ENCODE measurements at regions not wholly inside any gene's neighbourhood (a gene's known extent, or its start where the extent isn't known, plus 50 kb on each side); places are given as distances from the start of the nearest gene placed in this dataset.

GRCh38 chr2:104702031-104702850, 151.7 kb upstream of the POU3F3 start:
- Histone ChIP-seq H3K4me2 (ENCODE audit: low read length) (no peak overlapping the region), H3K27me3 (ENCODE audit: control insufficient read depth, insufficient read depth, low read length) (no peaks in the 10 kb centered on the region), H3K27ac (no peak overlapping the region), H3K9me3 (ENCODE audit: control insufficient read depth, low read length) (no peaks in the 10 kb centered on the region), H3K4me3 (ENCODE audit: low read depth, low read length) (no peak overlapping the region), H2AFZ (no peak overlapping the region), H3K79me2 (no peaks in the 10 kb centered on the region), H3K4me1 (no peaks in the 10 kb centered on the region), H3K36me3 (ENCODE audit: control insufficient read depth, insufficient read depth, low read length) (no peaks in the 10 kb centered on the region), H3K9ac (no peak overlapping the region)
- no peak for TF ChIP-seq CTCF (IDR thresholded peaks at IDR 0.05)

GRCh38 chr2:104703669-104704068, 150.2 kb upstream of the POU3F3 start:
- Histone ChIP-seq H3K79me2 (no peaks in the 10 kb centered on the region), H3K27ac (no peak overlapping the region), H3K9me3 (ENCODE audit: control insufficient read depth, low read length) (no peaks in the 10 kb centered on the region), H3K4me3 (ENCODE audit: low read depth, low read length) (no peak overlapping the region), H3K36me3 (ENCODE audit: control insufficient read depth, insufficient read depth, low read length) (no peaks in the 10 kb centered on the region), H2AFZ (no peak overlapping the region), H3K27me3 (ENCODE audit: control insufficient read depth, insufficient read depth, low read length) (no peaks in the 10 kb centered on the region), H3K4me1 (no peaks in the 10 kb centered on the region), H3K9ac (no peak overlapping the region), H3K4me2 (ENCODE audit: low read length) (no peak overlapping the region)
- TF ChIP-seq CTCF (IDR thresholded peaks at IDR 0.05) = no peak

GRCh38 chr2:104704496-104705245, 149.2 kb upstream of the POU3F3 start:
- Histone ChIP-seq H3K27ac (no peak overlapping the region), H3K4me3 (ENCODE audit: low read depth, low read length) (no peak overlapping the region), H3K4me2 (ENCODE audit: low read length) (no peak overlapping the region), H3K27me3 (ENCODE audit: control insufficient read depth, insufficient read depth, low read length) (no peaks in the 10 kb centered on the region), H3K9ac (no peak overlapping the region), H3K9me3 (ENCODE audit: control insufficient read depth, low read length) (no peaks in the 10 kb centered on the region), H3K4me1 (no peaks in the 10 kb centered on the region), H3K36me3 (ENCODE audit: control insufficient read depth, insufficient read depth, low read length) (no peaks in the 10 kb centered on the region), H3K79me2 (no peaks in the 10 kb centered on the region), H2AFZ (no peak overlapping the region)
- no peak for TF ChIP-seq CTCF (IDR thresholded peaks at IDR 0.05)

GRCh38 chr2:104707056-104707455, 146.9 kb upstream of the POU3F3 start:
- no peaks in the 10 kb centered on the region for H3K9me3 ChIP-seq (ENCODE audit: control insufficient read depth, low read length)
- no peaks in the 10 kb centered on the region for H3K27me3 ChIP-seq (ENCODE audit: control insufficient read depth, insufficient read depth, low read length)
- H3K36me3 ChIP-seq (ENCODE audit: control insufficient read depth, insufficient read depth, low read length) = no peaks in the 10 kb centered on the region
- H3K79me2 ChIP-seq = no peaks in the 10 kb centered on the region
- H3K9ac ChIP-seq = no peak overlapping the region
- TF ChIP-seq CTCF (IDR thresholded peaks at IDR 0.05) = no peak
- no peak overlapping the region for H3K4me3 ChIP-seq (ENCODE audit: low read depth, low read length)
- no peaks in the 10 kb centered on the region for H3K4me1 ChIP-seq
- H3K27ac ChIP-seq = no peak overlapping the region
- H2AFZ ChIP-seq = no peak overlapping the region
- no peak overlapping the region for H3K4me2 ChIP-seq (ENCODE audit: low read length)
